Neural progenitor cell (in vitro differentiated cells): ENCODE measurements at regions not wholly inside any gene's neighbourhood (a gene's known extent, or its start where the extent isn't known, plus 50 kb on each side); places are given as distances from the start of the nearest gene placed in this dataset.

Source experiments
- DNase-seq: peaks from one replicate; pipeline ENCODE4 v3.0.0-alpha.2; 2016; ENCODE audit warnings: low spot score
- H2AFZ ChIP-seq: fragments of 200-600 bp; sonication (generic); replicated peaks from 2 replicates; pipeline ENCODE4 v1.6.1; 2016; ENCODE audit warnings: antibody characterized with exemption
- H3F3A ChIP-seq: fragments of 200-600 bp; sonication (generic); 2 replicates; pipeline ENCODE4 v1.6.1; 2016; ENCODE audit warnings: antibody characterized with exemption, low read depth
- H3K27ac ChIP-seq: fragments of 200-600 bp; sonication (generic); 2 replicates; pipeline ENCODE4 v1.5.1; 2016; ENCODE audit warnings: mild to moderate bottlenecking
- H3K27me3 ChIP-seq: fragments of 200-600 bp; sonication (generic); 2 replicates; pipeline ENCODE4 v1.6.1; 2016; ENCODE audit warnings: mild to moderate bottlenecking, moderate library complexity
- H3K36me3 ChIP-seq: fragments of 200-600 bp; sonication (generic); 2 replicates; pipeline ENCODE4 v1.5.1; 2016
- H3K4me1 ChIP-seq: fragments of 200-600 bp; sonication (generic); 2 replicates; pipeline ENCODE4 v1.6.1; 2016; ENCODE audit warnings: mixed run types
- H3K4me2 ChIP-seq: fragments of 200-600 bp; sonication (generic); 2 replicates; pipeline ENCODE4 v1.6.1; 2016
- H3K4me3 ChIP-seq: fragments of 200-600 bp; sonication (generic); 2 replicates; pipeline ENCODE4 v1.5.1; 2016
- H3K79me2 ChIP-seq: fragments of 200-600 bp; sonication (generic); 2 replicates; pipeline ENCODE4 v1.6.1; 2016; ENCODE audit warnings: low read depth
- H3K9ac ChIP-seq: fragments of 200-600 bp; sonication (generic); 2 replicates; pipeline ENCODE4 v1.6.1; 2016
- H3K9me3 ChIP-seq: fragments of 200-600 bp; sonication (generic); 2 replicates; pipeline ENCODE4 v1.5.1; 2016; ENCODE audit warnings: low read depth
- H4K20me1 ChIP-seq: fragments of 200-600 bp; sonication (generic); 2 replicates; pipeline ENCODE4 v1.6.1; 2016; ENCODE audit warnings: low read depth
- H3K27ac Mint-ChIP-seq: 3 replicates; pipeline ENCODE4 v1.8.0; 2021; ENCODE audit warnings: mixed read lengths
- H3K27me3 Mint-ChIP-seq: 2 replicates; pipeline ENCODE4 v1.8.0; 2022; ENCODE audit warnings: low read depth, mild to moderate bottlenecking, inconsistent platforms, moderate library complexity, mixed read lengths; ENCODE audit not compliant: insufficient read depth
- H3K36me3 Mint-ChIP-seq: 3 replicates; pipeline ENCODE4 v1.8.0; 2021; ENCODE audit warnings: mixed read lengths
- H3K4me1 Mint-ChIP-seq: 3 replicates; pipeline ENCODE4 v1.8.0; 2021; ENCODE audit warnings: mixed read lengths
- H3K4me3 Mint-ChIP-seq: 3 replicates; pipeline ENCODE4 v1.8.0; 2021; ENCODE audit warnings: mild to moderate bottlenecking, moderate library complexity, mixed read lengths
- H3K9me3 Mint-ChIP-seq: 3 replicates; pipeline ENCODE4 v1.8.0; 2020; ENCODE audit warnings: mixed read lengths
- CTCF ChIP-seq: fragments of 200-600 bp; sonication (generic); IDR thresholded peaks from 2 replicates; pipeline ENCODE4 v1.5.1; 2017; ENCODE audit warnings: antibody characterized with exemption, mild to moderate bottlenecking
- EZH2 ChIP-seq: fragments of 200-600 bp; sonication (generic); IDR thresholded peaks from 2 replicates; pipeline ENCODE4 v1.6.1; 2017; ENCODE audit warnings: antibody characterized with exemption, mild to moderate bottlenecking, moderate library complexity
- EZH2phosphoT487 ChIP-seq: fragments of 200-600 bp; sonication (generic); IDR thresholded peaks from 2 replicates; pipeline ENCODE4 v1.6.1; 2017; ENCODE audit warnings: antibody characterized with exemption

- no peaks in the 10 kb centered on the region for H3K9me3 Mint-ChIP-seq
- H3K4me3 ChIP-seq = no peak overlapping the region
- no peaks in the 10 kb centered on the region for H3K36me3 Mint-ChIP-seq
- no peaks in the 10 kb centered on the region for H3K27me3 ChIP-seq
- no peaks in the 10 kb centered on the region for H3K79me2 ChIP-seq
- H3K4me1 Mint-ChIP-seq = peaks cover 4% of the 10 kb centered on the region
- H4K20me1 ChIP-seq = no peaks in the 10 kb centered on the region
- DNase-seq = no peak
- no peaks in the 10 kb centered on the region for H3K27me3 Mint-ChIP-seq
- no peaks in the 10 kb centered on the region for H3K9me3 ChIP-seq
- H2AFZ ChIP-seq = no peak overlapping the region
- peak overlapping the region; percentile 59 for H3K27ac Mint-ChIP-seq
- H3K4me3 Mint-ChIP-seq = no peak overlapping the region
- H3K9ac ChIP-seq = no peak overlapping the region
- H3K4me1 ChIP-seq = peaks cover 4% of the 10 kb centered on the region
- no peaks in the 10 kb centered on the region for H3F3A ChIP-seq
- H3K27ac ChIP-seq = no peak overlapping the region
- TF ChIP-seq EZH2phosphoT487 (no peak), CTCF (no peak), EZH2 (no peak)
- H3K36me3 ChIP-seq = no peaks in the 10 kb centered on the region
- H3K4me2 ChIP-seq = no peak overlapping the region
These were observed 425.6 kb upstream of the SALL1 start for GRCh38 chr16:51576498-51577195.

DNA sequence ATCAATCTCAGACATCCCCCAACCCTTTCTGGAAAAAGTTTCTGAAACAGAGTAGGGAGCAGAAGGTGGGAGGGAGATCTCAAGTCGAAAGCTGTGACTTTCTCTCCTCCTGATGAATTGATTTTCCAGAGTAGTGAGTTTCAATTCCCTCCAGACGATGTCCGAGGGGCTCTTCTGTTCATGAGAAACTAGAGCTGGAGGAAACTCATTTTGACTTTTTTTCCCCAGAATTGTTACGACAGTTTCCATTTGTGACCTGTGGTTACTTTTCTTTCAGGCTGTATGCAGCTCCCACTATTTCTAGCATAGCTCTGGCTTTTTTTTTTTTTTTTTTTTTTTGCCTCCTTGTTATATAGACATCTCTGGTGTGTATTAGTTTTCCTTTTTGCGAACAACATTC lies 422.1 kb upstream of the SALL1 start:
- Histone ChIP-seq H3K27ac (no peak overlapping the region), H3K9me3 (no peaks in the 10 kb centered on the region), H3K36me3 (no peaks in the 10 kb centered on the region), H3K9ac (no peak overlapping the region), H3K79me2 (no peaks in the 10 kb centered on the region), H3K4me2 (no peak overlapping the region), H3K4me3 (no peak overlapping the region), H3F3A (no peaks in the 10 kb centered on the region), H3K4me1 (peaks cover 4% of the 10 kb centered on the region), H2AFZ (peak overlapping the region; percentile 61), H4K20me1 (no peaks in the 10 kb centered on the region), H3K27me3 (no peaks in the 10 kb centered on the region)
- DNase-seq = no peak
- H3K4me1 Mint-ChIP-seq = peaks cover 4% of the 10 kb centered on the region
- no peaks in the 10 kb centered on the region for H3K36me3 Mint-ChIP-seq
- no peak overlapping the region for H3K4me3 Mint-ChIP-seq
- TF ChIP-seq EZH2 (no peak), EZH2phosphoT487 (no peak), CTCF (no peak)
- no peaks in the 10 kb centered on the region for H3K9me3 Mint-ChIP-seq
- H3K27ac Mint-ChIP-seq = no peak overlapping the region
- no peaks in the 10 kb centered on the region for H3K27me3 Mint-ChIP-seq

- no peak overlapping the region for H3K4me3 ChIP-seq
- no peaks in the 10 kb centered on the region for H3F3A ChIP-seq
- H3K79me2 ChIP-seq = no peaks in the 10 kb centered on the region
- no peak overlapping the region for H3K27ac ChIP-seq
- H3K4me1 ChIP-seq = peaks cover 4% of the 10 kb centered on the region
- H3K27me3 Mint-ChIP-seq = no peaks in the 10 kb centered on the region
- H3K27me3 ChIP-seq = no peaks in the 10 kb centered on the region
- H2AFZ ChIP-seq = peak overlapping the region; percentile 85
- peaks cover 4% of the 10 kb centered on the region for H3K9me3 Mint-ChIP-seq
- no peak overlapping the region for H3K27ac Mint-ChIP-seq
- H3K36me3 Mint-ChIP-seq = no peaks in the 10 kb centered on the region
- H4K20me1 ChIP-seq = no peaks in the 10 kb centered on the region
- H3K9ac ChIP-seq = no peak overlapping the region
- no peaks in the 10 kb centered on the region for H3K36me3 ChIP-seq
- H3K4me1 Mint-ChIP-seq = no peaks in the 10 kb centered on the region
- H3K4me3 Mint-ChIP-seq = no peak overlapping the region
- DNase-seq = no peak
- H3K9me3 ChIP-seq = peaks cover 4% of the 10 kb centered on the region
- H3K4me2 ChIP-seq = no peak overlapping the region
- TF ChIP-seq CTCF (no peak), EZH2phosphoT487 (no peak), EZH2 (no peak)
These were observed 418.3 kb upstream of the SALL1 start for GRCh38 chr16:51569203-51569931.
